C1 segment of cervical spinal cord (tissue), 14 donors: ENCODE measurements at regions not wholly inside any gene's neighbourhood (a gene's known extent, or its start where the extent isn't known, plus 50 kb on each side); places are given as distances from the start of the nearest gene placed in this dataset.
"Not testable (repeated sequence)": the region's sequence is repeated elsewhere in the genome, so short reads cannot be mapped to it uniquely, and the experiment has no call there.

Experiments
- DNase-seq, 14 donors: peaks; one replicate each; lab custom pipeline; 2025; lab: John Stamatoyannopoulos, UW

- DNase-seq = no peak
Observed at GRCh38 chr4:17246656-17247055, 265.2 kb downstream of the QDPR start.

GRCh38 chr4:17241835-17242234 lies 270.1 kb downstream of the QDPR start:
- DNase-seq = no peak

- no peak for DNase-seq
Observed at GRCh38 chr4:17238633-17239032, 273.3 kb downstream of the QDPR start.

GRCh38 chr4:17236686-17237085 lies 275.2 kb downstream of the QDPR start:
- DNase-seq = no peak

GRCh38 chr4:17234678-17235077 lies 277.2 kb downstream of the QDPR start:
- DNase-seq = no peak

GRCh38 chr4:17232566-17233253 lies 279.2 kb downstream of the QDPR start:
- DNase-seq = peak in 8 of 14 donors; percentile 0 to 19 (median 11)

GRCh38 chr4:17231880-17232475 lies 279.9 kb downstream of the QDPR start:
- DNase-seq = not testable (repeated sequence)

GRCh38 chr4:17230727-17231126 lies 281.2 kb downstream of the QDPR start:
- no peak for DNase-seq

- no peak for DNase-seq
Observed at GRCh38 chr4:17220816-17221215, 291.1 kb downstream of the QDPR start.

- no peak for DNase-seq
Observed at GRCh38 chr4:17218786-17219185, 293.1 kb downstream of the QDPR start.

GRCh38 chr4:17206829-17207801 lies 304.8 kb downstream of the QDPR start:
- no peak for DNase-seq

GRCh38 chr4:17204908-17205307 lies 306.5 kb upstream of the LDB2 start:
- DNase-seq = no peak

GRCh38 chr4:17203797-17204196 lies 305.4 kb upstream of the LDB2 start:
- no peak for DNase-seq

GRCh38 chr4:17197070-17197469 lies 298.6 kb upstream of the LDB2 start:
- peak in 6 of 14 donors; percentile 1 to 42 (median 4) for DNase-seq

- DNase-seq = no peak
Observed at GRCh38 chr4:17195461-17196275, 297.2 kb upstream of the LDB2 start.

GRCh38 chr4:17194586-17194985 lies 296.1 kb upstream of the LDB2 start:
- DNase-seq = no peak

GRCh38 chr4:17189759-17190158 lies 291.3 kb upstream of the LDB2 start:
- no peak for DNase-seq

GRCh38 chr4:17189401-17189720 lies 290.9 kb upstream of the LDB2 start:
- DNase-seq = no peak

GRCh38 chr4:17188547-17189400 lies 290.3 kb upstream of the LDB2 start:
- no peak for DNase-seq

- DNase-seq = no peak
Observed at GRCh38 chr4:17188125-17188524, 289.7 kb upstream of the LDB2 start.

GRCh38 chr4:17187003-17187402 lies 288.6 kb upstream of the LDB2 start:
- DNase-seq = peak in 1 of 14 donors; percentile 2
